Suprapubic skin (tissue), 4 donors: ENCODE measurements at regions not wholly inside any gene's neighbourhood (a gene's known extent, or its start where the extent isn't known, plus 50 kb on each side); places are given as distances from the start of the nearest gene placed in this dataset.

ENCODE experiments used
- DNase-seq, 2 donors: peaks; one replicate each; pipeline ENCODE4 v3.0.0-alpha.2; 2019; ENCODE audit warnings: low spot score in 2 of 2
- H3K27ac ChIP-seq: fragments of 200-600 bp; sonication (generic); one replicate; pipeline ENCODE4 v1.5.1; 2019
- H3K27me3 ChIP-seq: fragments of 200-600 bp; sonication (generic); one replicate; pipeline ENCODE4 v1.5.1; 2019
- H3K36me3 ChIP-seq: fragments of 200-600 bp; sonication (generic); one replicate; pipeline ENCODE4 v1.5.1; 2019
- H3K4me1 ChIP-seq: fragments of 200-600 bp; sonication (generic); one replicate; pipeline ENCODE4 v1.5.1; 2019
- H3K4me3 ChIP-seq: fragments of 200-600 bp; sonication (generic); one replicate; pipeline ENCODE4 v1.5.1; 2019; ENCODE audit warnings: mild to moderate bottlenecking
- H3K9me3 ChIP-seq: fragments of 200-600 bp; sonication (generic); one replicate; pipeline ENCODE4 v1.5.1; 2019
- CTCF ChIP-seq, 2 donors: fragments of 200-600 bp in 1 of 2; fragments of 450-650 bp in 1 of 2; sonication (generic) in 1 of 2; IDR thresholded peaks; one replicate each; pipeline ENCODE4 v1.5.1; 2016 to 2019; ENCODE audit warnings: antibody characterized with exemption in 2 of 2, mild to moderate bottlenecking in 1 of 2, moderate library complexity in 1 of 2
- EP300 ChIP-seq: sonication (generic); formaldehyde crosslinking; IDR thresholded peaks from one replicate; pipeline ENCODE4 v1.6.1; 2017; ENCODE audit warnings: antibody characterized with exemption
- POLR2A ChIP-seq, 2 donors: fragments of 450-650 bp; IDR thresholded peaks; one replicate each; pipeline ENCODE4 v1.6.1; 2017; ENCODE audit warnings: antibody characterized with exemption in 2 of 2, mild to moderate bottlenecking in 2 of 2, moderate library complexity in 2 of 2
- POLR2AphosphoS5 ChIP-seq, 3 donors: sonication (generic); formaldehyde crosslinking; IDR thresholded peaks; one replicate each; pipeline ENCODE4 v1.6.1; 2017; ENCODE audit warnings: antibody characterized with exemption in 3 of 3
- WGBS: methylation state at CpG from one replicate; pipeline ENCODE4 v1.1.5; 2018; 5-methylcytosine and 5-hydroxymethylcytosine counted together

DNA sequence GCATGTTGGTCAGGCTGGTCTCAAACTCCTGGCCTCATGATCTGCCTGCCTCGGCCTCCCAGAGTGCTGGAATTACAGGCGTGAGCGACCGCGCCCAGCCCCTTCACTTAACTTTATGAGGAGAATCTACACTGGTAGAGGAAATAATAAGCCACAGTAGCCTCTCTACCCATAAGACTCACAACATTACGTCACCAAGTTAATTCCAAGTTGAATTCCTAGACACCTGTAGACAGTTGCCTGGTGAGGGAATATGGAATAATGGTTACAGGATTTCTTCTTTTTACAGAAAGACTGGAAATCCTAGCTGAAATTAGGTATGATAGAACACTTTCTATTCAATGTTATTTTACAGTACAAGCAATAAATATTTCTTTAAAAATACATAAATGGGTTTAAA is 854.5 kb upstream of the EYS start:
- Histone ChIP-seq H3K4me3 (no peak overlapping the region), H3K9me3 (no peaks in the 10 kb centered on the region), H3K27ac (no peak overlapping the region), H3K27me3 (no peaks in the 10 kb centered on the region), H3K36me3 (no peaks in the 10 kb centered on the region), H3K4me1 (no peaks in the 10 kb centered on the region)
- TF ChIP-seq POLR2A (IDR thresholded peaks at IDR 0.05) (no peak), POLR2AphosphoS5 (IDR thresholded peaks at IDR 0.05) (no peak)
- no peak for DNase-seq
- 93% methylated on average over 6 of the region's 6 CpGs for WGBS

DNA sequence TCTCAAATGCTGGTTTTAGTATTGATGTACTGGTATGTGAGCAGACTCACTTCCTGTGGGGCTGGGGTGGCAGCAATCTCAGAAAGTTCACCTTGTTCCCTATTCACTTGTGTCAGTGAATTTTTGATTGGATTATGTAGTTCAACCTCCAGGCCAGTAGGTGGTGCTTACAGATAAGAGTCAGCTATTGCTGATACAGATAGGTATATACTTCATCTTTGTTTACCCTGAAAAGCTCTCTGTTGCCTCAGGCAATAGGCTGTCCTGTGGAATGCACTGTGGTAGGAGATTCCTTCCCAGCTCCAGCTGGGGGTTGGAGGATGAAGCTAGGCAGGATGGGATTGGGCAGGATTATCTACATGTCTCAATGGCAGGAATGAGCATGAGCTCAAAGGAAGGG is 851.2 kb upstream of the EYS start:
- no peak for TF ChIP-seq EP300
- TF ChIP-seq CTCF (IDR thresholded peaks at IDR 0.05): peak in 1 of 2 donors; percentile 9
- H3K9me3 ChIP-seq: peaks cover 6% of the 10 kb centered on the region

DNA sequence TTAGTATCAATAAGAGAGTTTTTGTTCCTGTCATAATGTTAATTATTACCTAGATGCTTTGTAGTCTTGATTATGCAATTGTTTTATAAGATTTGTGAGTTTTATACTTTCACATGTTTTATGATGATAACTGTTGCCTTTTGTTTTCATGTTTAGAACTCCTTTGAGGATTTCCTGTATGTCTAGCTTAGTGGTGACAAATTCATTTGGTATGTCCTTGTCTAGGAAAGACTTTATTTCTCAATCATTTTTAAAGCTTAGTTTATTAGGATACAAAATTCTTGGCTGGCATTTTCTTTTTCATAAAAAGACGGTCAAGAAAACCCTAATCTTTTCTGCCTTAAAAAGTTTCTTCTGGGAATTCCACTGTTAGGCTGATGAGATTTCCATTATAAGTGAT is 849.9 kb upstream of the EYS start:
- Histone ChIP-seq H3K27me3 (no peaks in the 10 kb centered on the region), H3K4me1 (no peaks in the 10 kb centered on the region), H3K27ac (no peak overlapping the region), H3K9me3 (peaks cover 6% of the 10 kb centered on the region), H3K36me3 (no peaks in the 10 kb centered on the region), H3K4me3 (no peak overlapping the region)
- TF ChIP-seq CTCF (IDR thresholded peaks at IDR 0.05) (no peak), EP300 (no peak), POLR2A (IDR thresholded peaks at IDR 0.05) (no peak), POLR2AphosphoS5 (IDR thresholded peaks at IDR 0.05) (no peak)
- DNase-seq: no peak
- WGBS: 79% methylated on average over 1 of the region's 1 CpG

More for the DNA sequence above, 851.2 kb upstream of the EYS start:
- no peaks in the 10 kb centered on the region for H3K4me1 ChIP-seq
- DNase-seq: no peak
- H3K4me3 ChIP-seq: no peak overlapping the region
- H3K27ac ChIP-seq: no peak overlapping the region
- H3K27me3 ChIP-seq: no peaks in the 10 kb centered on the region
- no peaks in the 10 kb centered on the region for H3K36me3 ChIP-seq

DNA sequence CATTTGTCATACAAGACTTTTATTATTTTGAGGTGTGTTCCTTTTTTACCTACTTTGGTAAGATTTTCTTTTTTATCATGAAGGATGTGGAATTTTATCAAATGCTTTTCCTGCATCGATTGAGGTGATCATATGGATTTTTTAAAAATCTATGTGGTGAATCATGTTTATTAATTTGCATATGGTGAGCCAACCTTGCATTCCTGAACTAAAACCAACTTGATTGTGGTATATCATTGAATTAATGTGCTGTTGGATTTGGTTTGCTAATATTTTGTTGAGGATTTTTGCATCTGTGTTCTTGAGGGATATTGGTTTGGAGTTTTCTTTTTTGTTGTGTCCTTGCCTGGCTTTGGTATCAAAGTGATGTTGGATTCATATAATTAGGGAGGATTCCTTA is 848.1 kb upstream of the EYS start:
- H3K27ac ChIP-seq: no peak overlapping the region
- H3K4me3 ChIP-seq: no peak overlapping the region
- H3K27me3 ChIP-seq: no peaks in the 10 kb centered on the region
- 88% methylated on average over 1 of the region's 1 CpG for WGBS
- no peak for TF ChIP-seq POLR2A (IDR thresholded peaks at IDR 0.05)
- TF ChIP-seq CTCF (IDR thresholded peaks at IDR 0.05): no peak
- TF ChIP-seq POLR2AphosphoS5 (IDR thresholded peaks at IDR 0.05): no peak
- TF ChIP-seq EP300: no peak
- no peaks in the 10 kb centered on the region for H3K36me3 ChIP-seq
- no peaks in the 10 kb centered on the region for H3K4me1 ChIP-seq
- DNase-seq: no peak
- peaks cover 6% of the 10 kb centered on the region for H3K9me3 ChIP-seq

- Histone ChIP-seq H3K4me3 (no peak overlapping the region), H3K36me3 (no peaks in the 10 kb centered on the region), H3K4me1 (no peaks in the 10 kb centered on the region), H3K9me3 (peaks cover 6% of the 10 kb centered on the region), H3K27ac (no peak overlapping the region), H3K27me3 (no peaks in the 10 kb centered on the region)
- TF ChIP-seq POLR2A (IDR thresholded peaks at IDR 0.05) (no peak), POLR2AphosphoS5 (IDR thresholded peaks at IDR 0.05) (no peak), CTCF (IDR thresholded peaks at IDR 0.05) (no peak), EP300 (no peak)
- no peak for DNase-seq
- 64% methylated on average over 2 of the region's 2 CpGs for WGBS
These were observed 846.4 kb upstream of the EYS start for GRCh38 chr6:66553441-66553840.

DNA sequence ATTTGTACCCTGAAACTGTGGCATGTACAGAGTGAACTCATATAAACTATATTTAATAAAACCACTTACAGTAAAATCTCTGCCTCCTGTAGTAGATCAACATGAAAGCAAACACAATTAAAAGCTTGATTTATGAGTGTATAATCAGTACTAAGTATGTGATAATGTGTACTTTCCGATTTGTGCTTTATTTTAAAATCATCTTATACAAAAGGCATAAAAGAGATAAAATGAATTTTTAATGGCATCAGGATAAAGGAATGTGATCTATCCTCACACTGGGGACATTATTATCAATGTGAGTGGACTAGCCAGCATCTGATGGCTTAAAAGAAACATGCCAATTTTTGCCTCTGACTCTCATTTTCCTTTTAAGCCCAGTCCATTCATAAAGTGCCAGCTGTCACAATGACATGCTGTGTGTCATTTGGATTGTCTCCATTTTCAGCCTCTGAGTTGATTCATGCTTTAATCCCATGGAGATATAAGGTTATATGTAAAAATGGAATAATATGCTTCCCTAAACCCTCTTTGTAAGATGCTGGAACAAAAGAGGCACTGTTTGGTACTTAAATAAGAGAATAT is 831.6 kb upstream of the EYS start:
- no peaks in the 10 kb centered on the region for H3K36me3 ChIP-seq
- WGBS: 30% methylated on average over 1 of the region's 1 CpG

More for the DNA sequence above, 831.6 kb upstream of the EYS start:
- no peaks in the 10 kb centered on the region for H3K27me3 ChIP-seq
- no peak overlapping the region for H3K27ac ChIP-seq
- TF ChIP-seq CTCF (IDR thresholded peaks at IDR 0.05) (no peak), POLR2A (IDR thresholded peaks at IDR 0.05) (no peak), POLR2AphosphoS5 (IDR thresholded peaks at IDR 0.05) (no peak), EP300 (no peak)
- no peaks in the 10 kb centered on the region for H3K9me3 ChIP-seq
- no peak for DNase-seq
- no peak overlapping the region for H3K4me3 ChIP-seq
- no peaks in the 10 kb centered on the region for H3K4me1 ChIP-seq
